HG02610 (cell line): ENCODE measurements at regions not wholly inside any gene's neighbourhood (a gene's known extent, or its start where the extent isn't known, plus 50 kb on each side); places are given as distances from the start of the nearest gene placed in this dataset.

Source experiments
- ATAC-seq: cut with Tn5 transposase; IDR thresholded peaks from one replicate; pipeline ENCODE4 v1.9.1; 2021; ENCODE audit warnings: mild to moderate bottlenecking, moderate library complexity; ENCODE audit not compliant: unreplicated experiment

DNA sequence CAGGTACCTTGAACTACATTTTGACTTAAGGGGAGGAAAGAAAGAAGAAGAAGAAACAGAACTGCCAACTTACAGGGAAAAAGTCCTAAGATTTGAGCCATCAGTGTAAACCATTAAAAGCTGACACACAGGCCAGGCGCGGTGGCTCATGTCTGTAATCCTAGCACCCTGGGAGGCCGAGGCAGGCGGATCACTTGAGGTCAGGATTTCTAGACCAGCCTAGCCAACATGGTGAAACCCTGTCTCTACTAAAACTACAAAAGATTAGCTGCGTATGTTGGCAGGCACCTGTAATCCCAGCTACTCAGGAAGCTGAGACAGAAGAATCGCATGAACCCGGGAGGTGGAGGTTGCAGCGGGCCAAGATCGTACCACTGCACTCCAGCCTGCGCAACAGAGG is 389.7 kb upstream of the FAM241A start:
- ATAC-seq: no peak

DNA sequence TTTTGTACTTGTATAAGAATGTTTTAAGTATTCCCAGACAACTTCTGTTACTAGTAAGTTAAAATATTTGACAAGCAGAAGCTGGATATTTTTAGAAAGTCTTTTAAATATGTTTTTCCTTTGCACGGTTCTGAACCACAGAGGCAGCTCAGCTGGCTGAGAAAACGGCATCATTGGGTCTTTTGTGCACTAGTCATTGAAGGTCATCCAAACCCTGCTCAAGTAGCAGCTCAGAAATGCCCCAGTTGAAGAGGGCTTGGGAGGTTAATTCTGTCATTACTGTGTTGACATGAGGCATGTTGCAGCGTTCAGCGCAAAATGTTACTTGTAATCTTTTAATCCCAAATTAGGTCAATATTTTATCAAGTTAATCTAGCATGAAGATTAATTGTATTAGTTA is 383.7 kb upstream of the FAM241A start:
- ATAC-seq: no peak

DNA sequence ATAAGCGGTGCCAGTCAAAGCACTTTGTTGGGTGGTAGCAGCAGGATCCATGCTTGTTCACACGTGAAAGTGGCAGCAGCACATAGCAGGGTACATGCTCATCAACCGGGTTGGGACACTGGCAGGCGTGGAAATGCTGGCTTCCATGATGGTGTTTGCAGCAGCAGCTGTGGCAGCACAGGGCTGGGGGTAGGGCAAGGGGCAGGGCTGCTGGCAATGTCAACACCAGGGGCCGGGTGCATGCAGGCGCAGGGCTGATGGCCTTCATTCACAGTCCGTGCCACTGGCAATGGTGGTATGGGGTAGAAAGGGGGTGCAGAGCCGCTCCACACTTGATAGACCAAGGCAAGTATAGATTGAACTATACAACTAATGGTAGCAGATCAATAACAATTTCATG is 374.7 kb upstream of the FAM241A start:
- ATAC-seq: no peak

GRCh38 chr4:111773858-111774257 is 371.4 kb upstream of the FAM241A start:
- no peak for ATAC-seq

GRCh38 chr4:111775556-111776297 is 369.5 kb upstream of the FAM241A start:
- no peak for ATAC-seq

GRCh38 chr4:111776561-111776960 is 368.7 kb upstream of the FAM241A start:
- no peak for ATAC-seq

- no peak for ATAC-seq
These were observed 366.7 kb upstream of the FAM241A start for GRCh38 chr4:111778543-111778942.

DNA sequence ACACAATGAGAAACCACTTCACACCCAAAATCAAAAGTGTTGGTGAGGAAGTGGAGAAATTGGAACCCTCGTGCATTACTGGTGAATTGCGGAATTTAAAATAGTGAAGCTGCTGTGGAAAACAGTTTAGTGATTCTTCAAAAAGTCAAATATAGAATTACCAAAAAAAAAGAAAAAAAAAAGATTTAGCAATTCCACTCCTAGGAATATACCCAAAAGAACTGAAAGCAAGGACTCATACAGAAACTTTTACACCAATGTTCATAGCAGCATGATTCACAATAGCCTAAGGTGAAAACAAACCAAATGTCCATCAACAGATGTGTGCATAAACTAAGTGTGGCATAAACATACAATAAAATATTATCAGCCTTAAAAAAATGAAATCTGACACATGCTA is 364.3 kb upstream of the FAM241A start:
- no peak for ATAC-seq

DNA sequence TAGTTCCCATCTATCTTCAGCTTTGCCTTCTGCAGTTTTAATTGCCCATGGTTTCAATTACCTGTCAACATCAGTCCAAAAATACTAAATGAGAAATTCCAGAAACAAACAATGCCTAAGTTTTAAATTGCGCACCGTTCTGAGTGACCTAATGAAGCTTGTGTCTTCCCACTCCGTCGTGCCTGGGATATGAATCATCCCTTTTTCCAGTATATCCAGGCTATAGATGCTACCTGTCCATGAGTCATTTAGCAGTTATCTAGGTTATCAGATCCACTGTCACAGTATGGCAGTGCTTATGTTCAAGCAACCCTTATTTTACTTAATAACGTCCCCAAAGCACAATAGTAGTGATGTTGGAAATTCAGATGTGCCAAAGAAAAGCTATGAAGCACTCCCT is 363.6 kb upstream of the FAM241A start:
- no peak for ATAC-seq

DNA sequence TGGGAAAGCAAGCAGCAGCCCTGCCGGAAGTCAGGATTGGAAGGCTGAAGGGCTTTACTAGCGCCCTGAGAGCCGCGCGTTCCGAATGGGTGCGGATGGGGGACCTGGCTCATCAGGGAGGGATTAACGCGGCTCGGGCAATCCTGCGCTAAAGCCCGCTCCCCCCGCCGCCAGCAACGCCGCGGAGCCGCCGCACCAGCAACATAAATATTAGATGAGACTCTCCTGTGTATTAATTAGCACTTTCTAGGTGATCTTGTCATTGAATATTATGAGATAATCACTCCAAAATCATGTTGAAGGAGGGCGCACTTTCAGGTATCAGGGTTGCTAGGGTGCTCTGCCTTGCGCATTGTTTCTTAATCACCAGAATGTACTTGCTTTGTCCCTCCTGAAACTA is 357.2 kb upstream of the FAM241A start:
- ATAC-seq: no peak

DNA sequence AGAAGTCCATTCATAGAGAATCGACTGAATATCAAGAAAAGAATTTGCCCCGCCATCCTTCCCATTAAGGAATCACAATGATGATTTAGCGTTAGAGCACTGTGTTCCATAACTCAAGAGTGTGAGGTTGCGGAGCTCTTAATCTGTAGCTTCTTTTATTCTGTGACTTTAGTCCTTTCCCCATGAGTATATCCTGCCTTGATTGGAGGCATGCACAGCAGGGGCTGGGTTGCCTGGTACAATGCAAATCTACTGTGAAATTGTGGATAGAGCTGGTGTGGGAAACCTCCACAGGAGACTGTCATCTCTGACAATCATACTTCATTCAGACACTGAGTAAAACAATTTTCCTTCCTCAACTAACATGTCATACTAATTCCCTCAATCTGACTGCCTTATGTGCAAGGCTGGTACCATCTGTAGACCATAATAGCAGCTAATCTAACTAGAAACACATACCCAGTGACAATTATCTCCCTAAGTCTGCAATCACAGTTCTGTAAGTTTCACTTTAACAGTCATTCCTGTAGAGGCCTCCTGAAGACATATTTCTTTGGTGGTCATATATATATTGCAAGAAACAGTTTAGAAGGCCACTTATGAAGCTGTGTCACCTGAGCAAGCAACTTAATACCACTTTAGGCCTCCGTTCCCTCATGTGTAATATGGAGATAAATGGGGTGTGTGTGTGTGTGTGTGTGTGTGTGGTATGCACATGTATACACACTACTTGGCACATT is 355.2 kb upstream of the FAM241A start:
- ATAC-seq: no peak

GRCh38 chr4:111792632-111793031 is 352.6 kb upstream of the FAM241A start:
- no peak for ATAC-seq

GRCh38 chr4:111793433-111794091 is 351.7 kb upstream of the FAM241A start:
- no peak for ATAC-seq

- no peak for ATAC-seq
These were observed 347.6 kb upstream of the FAM241A start for GRCh38 chr4:111797455-111798163.

DNA sequence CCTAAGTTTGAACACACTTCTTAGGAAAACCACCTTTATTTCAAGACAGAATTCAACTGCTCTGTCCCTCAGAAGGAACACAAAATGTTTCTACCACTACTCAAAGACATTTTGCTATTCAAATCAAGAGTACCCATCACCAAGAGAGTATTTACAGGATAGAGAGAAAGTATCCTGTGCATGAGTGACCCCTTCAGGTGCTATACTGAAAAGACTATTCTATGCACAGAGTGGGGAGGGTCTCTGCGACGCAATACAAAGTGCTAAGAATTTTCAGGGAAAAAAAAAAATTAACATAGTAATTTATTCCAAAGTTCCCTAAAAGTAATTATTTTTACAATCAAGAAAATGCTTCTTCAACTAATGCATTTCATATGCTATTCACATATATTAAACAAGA is 346.4 kb upstream of the FAM241A start:
- no peak for ATAC-seq

GRCh38 chr4:111800551-111800950 is 344.7 kb upstream of the FAM241A start:
- ATAC-seq: no peak

- no peak for ATAC-seq
These were observed 343.1 kb upstream of the FAM241A start for GRCh38 chr4:111802191-111802590.

GRCh38 chr4:111806331-111806730 is 338.9 kb upstream of the FAM241A start:
- no peak for ATAC-seq

GRCh38 chr4:111807576-111807975 is 337.7 kb upstream of the FAM241A start:
- no peak for ATAC-seq

DNA sequence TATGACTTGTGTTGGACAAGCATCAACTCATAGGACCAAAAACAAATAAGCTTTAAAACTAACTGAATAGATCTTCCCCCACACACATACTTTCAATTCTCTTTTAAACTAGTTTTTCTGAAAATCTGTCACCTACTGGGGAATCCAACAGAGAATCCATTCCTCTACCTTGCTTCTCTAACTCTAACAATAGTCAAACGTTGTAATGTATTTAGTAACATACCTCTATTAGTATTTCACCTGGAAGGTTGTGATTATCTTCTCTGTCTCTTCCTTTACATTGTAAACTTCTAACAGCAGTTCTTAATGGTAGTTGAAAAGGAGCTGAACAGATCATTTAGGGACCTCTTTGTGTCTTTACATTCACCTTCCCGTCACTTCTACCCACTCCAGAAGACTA is 337.1 kb upstream of the FAM241A start:
- ATAC-seq: no peak

DNA sequence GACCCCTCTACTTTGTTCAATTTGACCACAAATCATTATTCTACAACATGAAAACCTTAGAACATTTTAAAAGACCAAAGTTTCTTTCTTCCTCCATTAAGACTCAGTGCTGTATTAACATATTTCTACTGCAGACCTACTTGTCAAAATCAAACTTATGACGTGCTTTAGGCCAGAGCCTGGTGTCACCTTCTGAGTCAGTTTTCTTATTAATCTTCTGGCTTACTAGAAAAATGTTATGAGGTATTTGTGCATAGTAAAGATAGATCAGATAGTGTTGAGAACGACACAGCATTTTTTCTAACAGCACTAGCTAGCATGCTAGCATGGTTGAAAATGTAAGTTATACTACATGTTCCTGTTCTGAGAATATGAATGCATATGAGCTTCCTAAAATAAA is 333.6 kb upstream of the FAM241A start:
- no peak for ATAC-seq
